Adrenal gland (tissue), 9 donors: ENCODE measurements at regions not wholly inside any gene's neighbourhood (a gene's known extent, or its start where the extent isn't known, plus 50 kb on each side); places are given as distances from the start of the nearest gene placed in this dataset.

Experiments
- DNase-seq, 7 donors: peaks; one replicate each; pipeline ENCODE4 v3.0.0-alpha.2; 2019 to 2020
- H3K27ac ChIP-seq, 5 donors: fragments of 200-600 bp; sonication (generic) in 4 of 5; 1 replicate in 3 of 5; 2 replicates in 2 of 5; pipeline versions ENCODE4 v1.5.1 to v1.8.0; 2016 to 2020; ENCODE audit warnings: mild to moderate bottlenecking in 1 of 5
- H3K27me3 ChIP-seq: fragments of 200-600 bp; 2 replicates; pipeline ENCODE4 v1.8.0; 2021
- H3K36me3 ChIP-seq, 2 donors: fragments of 200-600 bp; replicated peaks in 1 of 2; 1 replicate in 1 of 2; 2 replicates in 1 of 2; pipeline versions ENCODE4 v1.5.1 to v1.8.0; 2018 to 2022
- H3K4me1 ChIP-seq, 2 donors: fragments of 200-600 bp; replicated peaks in 1 of 2; 1 replicate in 1 of 2; 2 replicates in 1 of 2; pipeline versions ENCODE4 v1.5.1 to v1.8.0; 2018 to 2021
- H3K4me3 ChIP-seq, 4 donors: fragments of 200-600 bp; sonication (generic) in 3 of 4; one replicate each; pipeline ENCODE4 v1.5.1; 2016 to 2018
- H3K9me3 ChIP-seq, 3 donors: fragments of 200-600 bp; sonication (generic) in 1 of 3; replicated peaks in 1 of 3; 1 replicate in 2 of 3; 2 replicates in 1 of 3; pipeline versions ENCODE4 v1.5.1 to v1.8.0; 2016 to 2021
- POLR2A ChIP-seq, 2 donors: fragments of 450-650 bp; IDR thresholded peaks; one replicate each; pipeline ENCODE4 v1.6.1; 2017; ENCODE audit warnings: antibody characterized with exemption in 2 of 2, mild to moderate bottlenecking in 2 of 2, moderate library complexity in 1 of 2
- WGBS, 4 donors: extraction: QIAGEN DNeasy Blood & Tissue Kit in 2 of 4; methylation state at CpG; one replicate each; pipeline versions ENCODE4 v1.1.5 to v1.1.7; 2013 to 2017; 5-methylcytosine and 5-hydroxymethylcytosine counted together
- intact Hi-C, 2 donors: fragments of 100-400 bp; cut with DNase I; formaldehyde crosslinking; loops; one replicate each; pipeline versions ENCODE4 v1.14.1 to v1.15.0; 2022 to 2023
- TF ChIP-seq, protein P1 (sequence below), 6 experiments: fragments of 450-650 bp in 4 of 6; fragments of 200-600 bp in 2 of 6; sonication (generic) in 1 of 6; IDR thresholded peaks; 1 replicate in 5 of 6; 2 replicates in 1 of 6; pipeline versions ENCODE4 v1.5.1 to v1.8.0; 2016 to 2021; ENCODE audit warnings: antibody characterized with exemption in 6 of 6, mild to moderate bottlenecking in 2 of 6, moderate library complexity in 1 of 6
- donor health status: healthy with polysubstance abuse.
- donor health status: Bipolar disorder and iron deficiency.
- donor health status: DM: yes; HTN: yes; CAD: no.
- donor health status: DM: no; HTN: no; CAD: no.
- donor health status: DM: no; HTN: no; CAD: no.

DNA sequence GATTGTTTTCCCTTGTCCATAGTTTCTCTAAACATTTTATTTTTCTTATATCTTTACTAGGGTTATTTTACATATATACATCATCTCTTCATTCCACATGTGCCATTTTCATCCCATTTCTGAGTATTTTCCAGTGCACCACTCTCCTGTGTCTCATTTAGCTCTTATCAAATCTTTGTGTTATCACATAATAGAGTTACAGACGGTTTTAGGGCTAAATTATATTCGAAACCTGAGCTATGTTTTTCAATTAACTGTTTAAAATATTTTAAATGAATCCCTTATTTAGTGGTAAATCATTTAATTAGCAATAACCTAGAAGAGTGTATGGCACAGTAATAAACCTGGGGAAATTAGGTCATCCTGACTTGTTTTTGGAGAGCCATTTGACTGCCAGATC lies 160.4 kb upstream of the DCN start:
- H3K9me3 ChIP-seq: no peaks in the 10 kb centered on the region
- TF ChIP-seq, protein P1, sequence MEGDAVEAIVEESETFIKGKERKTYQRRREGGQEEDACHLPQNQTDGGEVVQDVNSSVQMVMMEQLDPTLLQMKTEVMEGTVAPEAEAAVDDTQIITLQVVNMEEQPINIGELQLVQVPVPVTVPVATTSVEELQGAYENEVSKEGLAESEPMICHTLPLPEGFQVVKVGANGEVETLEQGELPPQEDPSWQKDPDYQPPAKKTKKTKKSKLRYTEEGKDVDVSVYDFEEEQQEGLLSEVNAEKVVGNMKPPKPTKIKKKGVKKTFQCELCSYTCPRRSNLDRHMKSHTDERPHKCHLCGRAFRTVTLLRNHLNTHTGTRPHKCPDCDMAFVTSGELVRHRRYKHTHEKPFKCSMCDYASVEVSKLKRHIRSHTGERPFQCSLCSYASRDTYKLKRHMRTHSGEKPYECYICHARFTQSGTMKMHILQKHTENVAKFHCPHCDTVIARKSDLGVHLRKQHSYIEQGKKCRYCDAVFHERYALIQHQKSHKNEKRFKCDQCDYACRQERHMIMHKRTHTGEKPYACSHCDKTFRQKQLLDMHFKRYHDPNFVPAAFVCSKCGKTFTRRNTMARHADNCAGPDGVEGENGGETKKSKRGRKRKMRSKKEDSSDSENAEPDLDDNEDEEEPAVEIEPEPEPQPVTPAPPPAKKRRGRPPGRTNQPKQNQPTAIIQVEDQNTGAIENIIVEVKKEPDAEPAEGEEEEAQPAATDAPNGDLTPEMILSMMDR (IDR thresholded peaks at IDR 0.05): no peak
- TF ChIP-seq POLR2A (IDR thresholded peaks at IDR 0.05): no peak
- H3K4me1 ChIP-seq: no peaks in the 10 kb centered on the region
- H3K4me3 ChIP-seq: no peak overlapping the region
- WGBS, 4 donors: 71 to 87% (median 79%) methylated on average over 2 of the region's 2 CpGs
- intact Hi-C loops: no loop called here
- H3K36me3 ChIP-seq: no peaks in the 10 kb centered on the region
- H3K27ac ChIP-seq: no peak overlapping the region
- DNase-seq: no peak
- H3K27me3 ChIP-seq: no peaks in the 10 kb centered on the region

DNA sequence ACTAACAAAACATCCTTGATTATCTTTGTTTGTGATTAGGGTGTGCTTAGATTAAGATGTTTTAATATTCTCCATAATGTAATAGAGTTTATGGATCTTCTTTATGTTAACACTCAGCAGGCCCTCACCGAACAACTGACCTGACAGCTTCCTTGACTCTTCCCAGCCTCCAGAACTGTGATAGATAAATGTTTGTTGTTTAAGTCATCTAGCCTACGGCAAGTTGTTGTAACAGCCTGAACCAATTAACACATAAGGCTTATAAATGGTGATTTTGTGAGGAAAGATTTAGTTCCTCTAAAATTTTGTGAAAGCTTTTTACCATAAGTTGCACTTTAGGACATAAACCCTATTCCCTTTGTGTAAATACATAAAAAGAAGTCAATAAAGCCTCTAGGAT lies 156.5 kb upstream of the DCN start:
- 84 to 94% (median 88%) methylated on average over 2 of the region's 2 CpGs for WGBS, 4 donors
- Histone ChIP-seq H3K27ac (no peak overlapping the region), H3K36me3 (no peaks in the 10 kb centered on the region), H3K4me3 (no peak overlapping the region), H3K9me3 (no peaks in the 10 kb centered on the region), H3K27me3 (no peaks in the 10 kb centered on the region), H3K4me1 (no peaks in the 10 kb centered on the region)
- DNase-seq: no peak
- intact Hi-C loops: no loop called here
- TF ChIP-seq, protein P1 (IDR thresholded peaks at IDR 0.05): no peak
- TF ChIP-seq POLR2A (IDR thresholded peaks at IDR 0.05): no peak

DNA sequence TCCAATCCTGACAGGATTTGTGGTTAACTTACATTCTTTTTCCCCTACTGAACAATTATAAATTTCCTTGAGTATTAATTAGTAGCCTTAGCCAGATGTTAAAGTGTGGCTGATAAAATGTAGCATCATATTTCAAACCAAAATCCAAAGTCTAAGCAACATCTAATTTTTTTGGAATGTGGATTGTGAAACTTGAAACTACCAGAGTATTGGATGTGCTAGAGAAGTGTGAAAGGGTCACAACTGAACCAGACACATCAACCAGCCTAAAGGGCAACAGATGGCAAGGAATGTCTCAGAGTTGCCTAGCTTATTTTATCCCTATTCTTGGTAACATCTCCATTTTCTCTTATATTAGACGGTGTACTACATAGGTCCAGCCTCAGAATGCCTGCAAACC lies 153.1 kb upstream of the DCN start:
- Histone ChIP-seq H3K36me3 (no peaks in the 10 kb centered on the region), H3K4me3 (no peak overlapping the region), H3K4me1 (no peaks in the 10 kb centered on the region), H3K27me3 (no peaks in the 10 kb centered on the region), H3K27ac (no peak overlapping the region), H3K9me3 (no peaks in the 10 kb centered on the region)
- TF ChIP-seq, protein P1 (IDR thresholded peaks at IDR 0.05): no peak
- TF ChIP-seq POLR2A (IDR thresholded peaks at IDR 0.05): no peak
- intact Hi-C loops: no loop called here
- 86 to 100% (median 92%) methylated on average over 1 of the region's 1 CpG for WGBS, 4 donors
- no peak for DNase-seq

DNA sequence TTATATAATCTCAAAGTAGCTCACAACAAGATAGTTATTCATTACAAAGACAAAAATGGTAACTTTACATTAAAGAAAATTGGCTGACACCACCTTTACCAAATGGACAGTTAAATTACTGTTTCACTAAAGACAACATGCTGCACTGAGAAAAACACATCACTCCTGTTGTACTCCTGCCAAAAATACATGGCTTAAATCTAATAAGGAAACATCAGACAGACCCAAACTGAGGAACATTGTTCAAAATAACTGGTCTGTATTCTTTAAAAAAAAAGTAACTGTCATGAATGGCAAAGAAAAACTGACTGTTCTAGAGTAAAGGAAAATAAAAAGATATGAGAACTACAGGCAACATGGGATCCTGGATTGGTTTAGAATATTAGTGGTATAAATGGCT lies 151.3 kb upstream of the DCN start:
- DNase-seq: no peak
- H3K9me3 ChIP-seq: no peaks in the 10 kb centered on the region
- no peaks in the 10 kb centered on the region for H3K27me3 ChIP-seq
- TF ChIP-seq POLR2A (IDR thresholded peaks at IDR 0.05): no peak
- TF ChIP-seq, protein P1 (IDR thresholded peaks at IDR 0.05): no peak
- intact Hi-C loops: no loop called here
- no peak overlapping the region for H3K4me3 ChIP-seq
- H3K27ac ChIP-seq: no peak overlapping the region
- H3K4me1 ChIP-seq: no peaks in the 10 kb centered on the region
- H3K36me3 ChIP-seq: no peaks in the 10 kb centered on the region
